ENCODE measurements at regions not wholly inside any gene's neighbourhood (a gene's known extent, or its start where the extent isn't known, plus 50 kb on each side); places are given as distances from the start of the nearest gene placed in this dataset.

DNA sequence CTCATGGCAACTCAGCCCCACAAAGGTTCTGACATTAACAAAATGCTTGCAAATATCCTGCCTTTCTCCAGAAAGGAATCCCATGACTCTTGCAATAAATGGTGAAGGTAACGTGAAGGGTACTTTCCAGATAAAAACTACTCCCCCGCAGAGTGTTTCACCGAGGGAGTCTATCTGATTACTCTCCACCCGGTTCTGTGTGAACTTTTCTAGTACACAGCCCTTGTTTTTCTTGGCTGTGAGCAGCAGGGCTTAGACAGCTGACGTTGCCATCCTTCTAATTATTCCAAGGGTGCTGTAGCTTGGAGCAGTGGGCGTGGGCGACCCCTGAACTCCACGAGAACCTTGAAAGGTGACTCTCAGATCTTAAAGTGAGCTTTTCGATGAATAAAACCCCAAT, 276.0 kb upstream of the IRX4 start:
- Histone ChIP-seq H3K27ac (no peak overlapping the region), H3K4me3 (no peak overlapping the region), H3K27me3 (replicated peaks; ENCODE audit: insufficient read depth) (no peaks in the 10 kb centered on the region), H3K36me3 (no peaks in the 10 kb centered on the region), H3K9me3 (no peaks in the 10 kb centered on the region), H3K4me1 (replicated peaks) (no peaks in the 10 kb centered on the region)
- intact Hi-C loops (cut with DNase I), result no loop called here
- 45% methylated on average over 9 of the region's 9 CpGs for WGBS
- DNase-seq (ENCODE audit: low spot score), result no peak
- no peak for TF ChIP-seq CTCF (IDR thresholded peaks at IDR 0.05)
- TF ChIP-seq POLR2AphosphoS5 (IDR thresholded peaks at IDR 0.05), result no peak
- no peak for TF ChIP-seq POLR2A (IDR thresholded peaks at IDR 0.05)

DNA sequence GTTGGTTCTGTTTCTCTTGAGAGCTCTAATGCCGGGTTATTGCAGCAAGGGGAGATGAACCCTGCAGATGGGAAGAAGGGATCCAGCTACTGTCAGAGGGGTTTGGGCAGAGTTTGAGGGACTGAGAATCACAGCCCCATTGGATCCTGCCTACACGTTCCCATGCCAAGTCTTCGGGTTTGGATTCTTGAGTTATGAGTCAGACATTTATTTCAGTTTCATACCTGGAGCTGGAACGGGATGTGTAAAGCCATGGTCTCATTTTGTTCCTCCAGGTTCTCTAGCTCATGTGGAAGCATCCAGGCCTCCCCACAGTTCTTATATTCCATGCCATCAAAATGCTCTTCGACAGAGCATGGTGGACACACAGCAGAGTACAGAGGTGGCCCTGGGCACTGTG, 275.4 kb upstream of the IRX4 start:
- H3K4me1 ChIP-seq (replicated peaks), result no peaks in the 10 kb centered on the region
- 65% methylated on average over 5 of the region's 5 CpGs for WGBS
- DNase-seq (ENCODE audit: low spot score), result no peak
- H3K4me3 ChIP-seq, result no peak overlapping the region
- H3K36me3 ChIP-seq, result no peaks in the 10 kb centered on the region
- no peak overlapping the region for H3K27ac ChIP-seq
- no peaks in the 10 kb centered on the region for H3K9me3 ChIP-seq
- no peaks in the 10 kb centered on the region for H3K27me3 ChIP-seq (replicated peaks; ENCODE audit: insufficient read depth)
- TF ChIP-seq POLR2AphosphoS5 (IDR thresholded peaks at IDR 0.05) (no peak), POLR2A (IDR thresholded peaks at IDR 0.05) (no peak), CTCF (IDR thresholded peaks at IDR 0.05) (no peak)
- intact Hi-C loops (cut with DNase I), result no loop called here

GRCh38 chr5:2157372-2157771, 274.6 kb upstream of the IRX4 start:
- TF ChIP-seq POLR2A (IDR thresholded peaks at IDR 0.05), result no peak
- no peak for TF ChIP-seq CTCF (IDR thresholded peaks at IDR 0.05)
- TF ChIP-seq POLR2AphosphoS5 (IDR thresholded peaks at IDR 0.05), result no peak
- Histone ChIP-seq H3K4me3 (no peak overlapping the region), H3K4me1 (replicated peaks) (no peaks in the 10 kb centered on the region), H3K27ac (no peak overlapping the region), H3K9me3 (no peaks in the 10 kb centered on the region), H3K27me3 (replicated peaks; ENCODE audit: insufficient read depth) (no peaks in the 10 kb centered on the region), H3K36me3 (no peaks in the 10 kb centered on the region)
- no peak for DNase-seq (ENCODE audit: low spot score)
- intact Hi-C loops (cut with DNase I), result no loop called here
- 78% methylated on average over 9 of the region's 9 CpGs for whole genome bisulfite sequencing

GRCh38 chr5:2156358-2157059, 273.8 kb upstream of the IRX4 start:
- intact Hi-C loops (cut with DNase I), result no loop called here
- no peak overlapping the region for H3K27ac ChIP-seq
- DNase-seq (ENCODE audit: low spot score), result no peak
- TF ChIP-seq POLR2A (IDR thresholded peaks at IDR 0.05) (no peak), CTCF (IDR thresholded peaks at IDR 0.05) (no peak), POLR2AphosphoS5 (IDR thresholded peaks at IDR 0.05) (no peak)
- no peaks in the 10 kb centered on the region for H3K9me3 ChIP-seq
- no peaks in the 10 kb centered on the region for H3K36me3 ChIP-seq
- H3K27me3 ChIP-seq (replicated peaks; ENCODE audit: insufficient read depth), result no peaks in the 10 kb centered on the region
- no peak overlapping the region for H3K4me3 ChIP-seq
- H3K4me1 ChIP-seq (replicated peaks), result no peaks in the 10 kb centered on the region
- 93% methylated on average over 14 of the region's 14 CpGs for WGBS

- no peak for TF ChIP-seq POLR2AphosphoS5 (IDR thresholded peaks at IDR 0.05)
- TF ChIP-seq POLR2A (IDR thresholded peaks at IDR 0.05), result no peak
- TF ChIP-seq CTCF (IDR thresholded peaks at IDR 0.05), result no peak
These were observed 272.8 kb upstream of the IRX4 start for GRCh38 chr5:2155556-2155955.

More at GRCh38 chr5:2155556-2155955, 272.8 kb upstream of the IRX4 start:
- DNase-seq (ENCODE audit: low spot score), result no peak
- no peaks in the 10 kb centered on the region for H3K36me3 ChIP-seq
- 88% methylated on average over 18 of the region's 18 CpGs for WGBS
- H3K4me3 ChIP-seq, result no peak overlapping the region
- no peaks in the 10 kb centered on the region for H3K27me3 ChIP-seq (replicated peaks; ENCODE audit: insufficient read depth)
- H3K9me3 ChIP-seq, result no peaks in the 10 kb centered on the region
- H3K27ac ChIP-seq, result no peak overlapping the region
- intact Hi-C loops (cut with DNase I), result no loop called here
- no peaks in the 10 kb centered on the region for H3K4me1 ChIP-seq (replicated peaks)
